ENCODE measurements at regions not wholly inside any gene's neighbourhood (a gene's known extent, or its start where the extent isn't known, plus 50 kb on each side); places are given as distances from the start of the nearest gene placed in this dataset.

GRCh38 chr15:31957581-31957980, 72.7 kb upstream of the CHRNA7 start:
- TF ChIP-seq PBX3 (IDR thresholded peaks at IDR 0.05; ENCODE audit: insufficient replicate concordance, low read depth, low read length) (no peak), CTCF (IDR thresholded peaks at IDR 0.05 in 2 of 3, conservative IDR thresholded peaks at IDR 0.05 in 1 of 3; ENCODE audit: control insufficient read depth in 2 of 3, extremely low read depth in 1 of 3, insufficient read depth in 1 of 3, low read depth in 3 of 3, low read length in 3 of 3) (no peak), EGR1 (IDR thresholded peaks at IDR 0.05; ENCODE audit: borderline replicate concordance in 1 of 2, low read depth in 2 of 2, low read length in 2 of 2) (no peak), EZH2 (IDR thresholded peaks at IDR 0.05; ENCODE audit: borderline replicate concordance, control insufficient read depth, low read depth, low read length) (no peak), SIX5 (IDR thresholded peaks at IDR 0.05; ENCODE audit: low read depth, low read length, severe bottlenecking) (no peak)

Measured in GM12878 (cell line).